ENCODE measurements at regions not wholly inside any gene's neighbourhood (a gene's known extent, or its start where the extent isn't known, plus 50 kb on each side); places are given as distances from the start of the nearest gene placed in this dataset.

- no peak for TF ChIP-seq POLR2A (IDR thresholded peaks at IDR 0.05; ENCODE audit: low read depth, low read length)
- TF ChIP-seq CTCF (IDR thresholded peaks at IDR 0.05; ENCODE audit: extremely low read depth in 1 of 2, insufficient read depth in 1 of 2, low read depth in 1 of 2, low read length in 2 of 2), result no peak
- TF ChIP-seq EZH2 (IDR thresholded peaks at IDR 0.05; ENCODE audit: borderline replicate concordance, low read depth, low read length, severe bottlenecking), result no peak
- TF ChIP-seq POLR2AphosphoS5 (IDR thresholded peaks at IDR 0.05; ENCODE audit: insufficient read depth, low read depth, low read length), result no peak
- TF ChIP-seq JUN (IDR thresholded peaks at IDR 0.05; ENCODE audit: borderline replicate concordance, insufficient read depth, insufficient read length, low read depth), result no peak
- TF ChIP-seq GATA2 (IDR thresholded peaks at IDR 0.05; ENCODE audit: insufficient read depth, insufficient read length, low read depth, low read length), result no peak
- TF ChIP-seq MAX (IDR thresholded peaks at IDR 0.05; ENCODE audit: insufficient read depth, insufficient read length), result no peak
- no peak for TF ChIP-seq MYC (IDR thresholded peaks at IDR 0.05; ENCODE audit: low read depth, low read length)
Observed at GRCh38 chr13:62453761-62454160, 1038.1 kb upstream of the PCDH20 start.

Measured in endothelial cell of umbilical vein (primary cell).